Uterus (tissue), 2 donors: ENCODE measurements at regions not wholly inside any gene's neighbourhood (a gene's known extent, or its start where the extent isn't known, plus 50 kb on each side); places are given as distances from the start of the nearest gene placed in this dataset.

ENCODE experiments used
- CTCF ChIP-seq, 4 experiments: fragments of 200-600 bp in 2 of 4; fragments of 450-650 bp in 2 of 4; sonication (generic) in 2 of 4; IDR thresholded peaks; one replicate each; pipeline ENCODE4 v1.5.1; 2016 to 2019; ENCODE audit warnings: antibody characterized with exemption in 4 of 4, mild to moderate bottlenecking in 2 of 4, moderate library complexity in 1 of 4
- POLR2A ChIP-seq, 2 donors: fragments of 450-650 bp; IDR thresholded peaks; one replicate each; pipeline ENCODE4 v1.6.1; 2016; ENCODE audit warnings: antibody characterized with exemption in 2 of 2, mild to moderate bottlenecking in 1 of 2, moderate library complexity in 1 of 2

GRCh38 chr5:36743891-36744772, 132.4 kb upstream of the NIPBL start:
- TF ChIP-seq POLR2A (IDR thresholded peaks at IDR 0.05), result no peak
- peak in 2 of 4 experiments; percentile 30 to 58 for TF ChIP-seq CTCF (IDR thresholded peaks at IDR 0.05)
